IMR-90 (cell line): ENCODE measurements at regions not wholly inside any gene's neighbourhood (a gene's known extent, or its start where the extent isn't known, plus 50 kb on each side); places are given as distances from the start of the nearest gene placed in this dataset.

Experiments
- ATAC-seq: fragments of 200-7000 bp; cut with Tn5 transposase; 2 replicates; pipeline ENCODE4 v1.9.1; 2020; ENCODE audit warnings: low read depth, mild to moderate bottlenecking, moderate library complexity
- BruUV-seq: library from RNA; stranded (reverse); fragments of 400-500 nt; replicated peaks from 2 replicates; lab custom pipeline; 2021; lab: Mats Ljungman, UMichigan
- CTCF ChIA-PET: fragments of 300-600 bp; formaldehyde crosslinking; extraction: SDS; loops from one replicate; lab custom pipeline; 2021; ENCODE audit warnings: antibody characterized with exemption; lab: Yijun Ruan, JAX
- POLR2A ChIA-PET: fragments of 300-600 bp; sonication (Branson Sonifier 250); formaldehyde crosslinking; loops from one replicate; lab custom pipeline; 2022; ENCODE audit warnings: antibody characterized with exemption; ENCODE audit not compliant: unreplicated experiment; lab: Charles Lee
- DNase-seq: peaks from one replicate; pipeline ENCODE4 v3.0.0; 2013
- H2AFZ ChIP-seq: replicated peaks from 2 replicates; pipeline ENCODE3; 2013; ENCODE audit warnings: low read length, mild to moderate bottlenecking; ENCODE audit not compliant: poor library complexity
- H2AK5ac ChIP-seq: 2 replicates; pipeline ENCODE4 v1.6.1; 2013; ENCODE audit warnings: low read depth, low read length, inconsistent platforms
- H2AK9ac ChIP-seq: replicated peaks from 2 replicates; pipeline ENCODE3; 2013; ENCODE audit warnings: mild to moderate bottlenecking, low read depth, low read length, moderate library complexity; ENCODE audit not compliant: poor library complexity
- H2BK120ac ChIP-seq: 2 replicates; pipeline ENCODE4 v1.6.1; 2013; ENCODE audit warnings: low read depth, low read length, inconsistent platforms
- H2BK15ac ChIP-seq: 3 replicates; pipeline ENCODE4 v1.6.1; 2013; ENCODE audit warnings: low read depth, low read length, inconsistent platforms
- H2BK20ac ChIP-seq: 2 replicates; pipeline ENCODE4 v1.6.1; 2013; ENCODE audit warnings: low read depth, mild to moderate bottlenecking, inconsistent platforms, low read length, moderate library complexity
- H2BK5ac ChIP-seq: 2 replicates; pipeline ENCODE4 v1.6.1; 2013; ENCODE audit warnings: mild to moderate bottlenecking, low read depth, low read length, inconsistent platforms; ENCODE audit not compliant: poor library complexity, severe bottlenecking
- H3K14ac ChIP-seq: replicated peaks from 2 replicates; pipeline ENCODE4 v1.6.1; 2013; ENCODE audit warnings: low read depth, low read length, inconsistent platforms
- H3K18ac ChIP-seq: 2 replicates; pipeline ENCODE4 v1.6.1; 2013; ENCODE audit warnings: low read depth, low read length, control low read depth
- H3K23ac ChIP-seq: 2 replicates; pipeline ENCODE4 v1.6.1; 2013; ENCODE audit warnings: low read depth, low read length, inconsistent platforms
- H3K27ac ChIP-seq: 2 replicates; pipeline ENCODE4 v1.5.1; 2013; ENCODE audit warnings: mild to moderate bottlenecking, control low read depth, low read length; ENCODE audit not compliant: insufficient read depth
- H3K27me3 ChIP-seq: 2 replicates; pipeline ENCODE4 v1.6.1; 2013; ENCODE audit warnings: low read length; ENCODE audit not compliant: control insufficient read depth, insufficient read depth
- H3K36me3 ChIP-seq: 2 replicates; pipeline ENCODE4 v1.6.1; 2013; ENCODE audit warnings: low read length, mixed read lengths; ENCODE audit not compliant: control insufficient read depth, insufficient read depth
- H3K4ac ChIP-seq: 2 replicates; pipeline ENCODE4 v1.6.1; 2013; ENCODE audit warnings: low read depth, low read length, inconsistent platforms
- H3K4me1 ChIP-seq: 2 replicates; pipeline ENCODE4 v1.6.1; 2013; ENCODE audit warnings: low read length, mixed read lengths; ENCODE audit not compliant: control insufficient read depth, insufficient read depth
- H3K4me2 ChIP-seq: 2 replicates; pipeline ENCODE4 v1.6.1; 2013; ENCODE audit warnings: low read depth, mild to moderate bottlenecking, control low read depth, low read length, moderate library complexity
- H3K4me3 ChIP-seq: 2 replicates; pipeline ENCODE4 v1.5.1; 2013; ENCODE audit warnings: low read depth, mild to moderate bottlenecking, control low read depth, low read length, moderate library complexity; ENCODE audit not compliant: insufficient read depth
- H3K56ac ChIP-seq: 2 replicates; pipeline ENCODE4 v1.6.1; 2013; ENCODE audit warnings: low read length, inconsistent platforms; ENCODE audit not compliant: insufficient read depth; ENCODE audit errors: extremely low read depth
- H3K79me1 ChIP-seq, 2 experiments: 2 replicates each; pipeline ENCODE4 v1.6.1; 2013; ENCODE audit warnings: low read length in 2 of 2, inconsistent platforms in 1 of 2, low read depth in 1 of 2
- H3K9ac ChIP-seq: 2 replicates; pipeline ENCODE4 v1.6.1; 2013; ENCODE audit warnings: low read depth, low read length, control low read depth
- H3K9me1 ChIP-seq: 2 replicates; pipeline ENCODE4 v1.6.1; 2013; ENCODE audit warnings: low read length, inconsistent platforms; ENCODE audit not compliant: insufficient read depth
- H3K9me3 ChIP-seq: 2 replicates; pipeline ENCODE4 v1.6.1; 2013; ENCODE audit warnings: low read length; ENCODE audit not compliant: control insufficient read depth, insufficient read depth
- H4K20me1 ChIP-seq: 2 replicates; pipeline ENCODE4 v1.6.1; 2013; ENCODE audit warnings: low read length, inconsistent platforms; ENCODE audit not compliant: insufficient read depth
- H4K5ac ChIP-seq: 2 replicates; pipeline ENCODE4 v1.6.1; 2013; ENCODE audit warnings: mild to moderate bottlenecking, low read depth, low read length, control low read depth
- H4K8ac ChIP-seq, 2 experiments: 2 replicates each; pipeline ENCODE4 v1.6.1; 2013; ENCODE audit warnings: low read depth in 2 of 2, low read length in 2 of 2, control low read depth in 1 of 2, inconsistent platforms in 1 of 2
- H4K91ac ChIP-seq: 2 replicates; pipeline ENCODE4 v1.6.1; 2013; ENCODE audit warnings: low read depth, low read length, inconsistent platforms; ENCODE audit not compliant: insufficient read depth
- BHLHE40 ChIP-seq: fragments of 150-350 bp; IDR thresholded peaks from 2 replicates; pipeline ENCODE4 v1.6.1; 2016; ENCODE audit warnings: mild to moderate bottlenecking, low read depth, low read length
- CEBPB ChIP-seq: IDR thresholded peaks from 2 replicates; pipeline ENCODE4 v1.6.1; 2012; ENCODE audit warnings: low read depth, low read length, improper control_type of control experiment
- CHD1 ChIP-seq: IDR thresholded peaks from 2 replicates; pipeline ENCODE4 v1.6.1; 2012; ENCODE audit warnings: low read depth, low read length, improper control_type of control experiment
- FOS ChIP-seq: fragments of 150-350 bp; IDR thresholded peaks from 2 replicates; pipeline ENCODE4 v1.6.1; 2016; ENCODE audit warnings: low read depth, low read length
- MAFK ChIP-seq: IDR thresholded peaks from 2 replicates; pipeline ENCODE4 v1.6.1; 2012; ENCODE audit warnings: low read depth, low read length, improper control_type of control experiment
- MAZ ChIP-seq: IDR thresholded peaks from 2 replicates; pipeline ENCODE4 v1.6.1; 2012; ENCODE audit warnings: low read depth, mild to moderate bottlenecking, low read length, improper control_type of control experiment, moderate library complexity, borderline replicate concordance
- MXI1 ChIP-seq: IDR thresholded peaks from 2 replicates; pipeline ENCODE4 v1.6.1; 2012; ENCODE audit warnings: low read depth, mild to moderate bottlenecking, low read length, moderate library complexity, borderline replicate concordance
- NFE2L2 ChIP-seq: fragments of 150-350 bp; IDR thresholded peaks from 2 replicates; pipeline ENCODE4 v1.6.1; 2016; ENCODE audit warnings: low read depth, mild to moderate bottlenecking, low read length
- POLR2A ChIP-seq: IDR thresholded peaks from 2 replicates; pipeline ENCODE4 v1.6.1; 2012; ENCODE audit warnings: mild to moderate bottlenecking, low read depth, low read length
- RAD21 ChIP-seq: IDR thresholded peaks from 2 replicates; pipeline ENCODE4 v1.6.1; 2012; ENCODE audit warnings: low read length, improper control_type of control experiment
- RCOR1 ChIP-seq: IDR thresholded peaks from 2 replicates; pipeline ENCODE4 v1.6.1; 2012; ENCODE audit warnings: mild to moderate bottlenecking, low read length, improper control_type of control experiment; ENCODE audit not compliant: insufficient replicate concordance
- RFX5 ChIP-seq: IDR thresholded peaks from 2 replicates; pipeline ENCODE4 v1.8.0; 2012; ENCODE audit warnings: low read depth, mild to moderate bottlenecking, low read length, moderate library complexity
- SMC3 ChIP-seq: fragments of 150-350 bp; IDR thresholded peaks from 2 replicates; pipeline ENCODE4 v1.6.1; 2016; ENCODE audit warnings: low read depth, mild to moderate bottlenecking, antibody characterized with exemption, low read length, moderate library complexity
- dilution Hi-C: fragments of 300-500 bp; cut with HindIII; formaldehyde crosslinking; loops from one replicate; pipeline ENCODE4 v1.14.3; 2018; ENCODE audit warnings: low sequenced_read_pairs; ENCODE audit not compliant: unreplicated experiment
- in situ Hi-C: fragments of 300-500 bp; cut with MboI; formaldehyde crosslinking; loops from 3 replicates; pipeline ENCODE4 v1.14.3; 2019; ENCODE audit warnings: low sequenced_read_pairs, inconsistent platforms, mixed read lengths
- intact Hi-C: fragments of 100-400 bp; cut with micrococcal nuclease; formaldehyde crosslinking; loops from 2 replicates; pipeline ENCODE4 v1.10.0; 2022
- TF ChIP-seq, protein P1 (sequence below): conservative IDR thresholded peaks from 2 replicates; pipeline ENCODE4 v1.5.1; 2012; ENCODE audit warnings: mild to moderate bottlenecking, low read depth, low read length, improper control_type of control experiment
- TF ChIP-seq, protein P2 (sequence below): fragments of 150-350 bp; IDR thresholded peaks from 2 replicates; pipeline ENCODE4 v1.6.1; 2017; ENCODE audit warnings: mild to moderate bottlenecking, antibody characterized with exemption, low read length, low read depth
- TF ChIP-seq, protein P3 (sequence below): fragments of 150-350 bp; IDR thresholded peaks from 2 replicates; pipeline ENCODE4 v1.6.1; 2016; ENCODE audit warnings: low read depth, mild to moderate bottlenecking, low read length, moderate library complexity, borderline replicate concordance

DNA sequence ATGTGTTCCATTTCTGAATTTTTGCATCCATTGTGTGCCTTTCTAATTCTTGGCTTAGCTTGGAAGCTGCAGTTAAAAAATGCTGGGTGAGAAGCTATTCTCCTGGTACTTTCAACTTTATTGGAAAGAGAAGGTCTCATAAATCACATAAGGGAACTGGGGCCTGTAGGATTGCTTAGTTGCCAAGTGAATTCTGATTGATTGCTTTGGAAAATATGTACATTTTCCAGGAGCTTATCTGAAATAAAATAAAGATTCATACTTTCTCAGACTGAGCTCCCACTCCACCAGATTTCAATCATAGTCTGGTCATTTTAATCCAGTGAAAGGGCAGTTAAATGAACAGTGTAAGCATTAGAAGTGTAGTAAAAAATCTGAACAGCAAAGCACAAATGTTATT is 50.0 kb upstream of the PRICKLE1 start:
- H3K4me3 ChIP-seq: no peak overlapping the region
- no peak for DNase-seq
- H4K8ac ChIP-seq: no peak overlapping the region
- no peak overlapping the region for H2AFZ ChIP-seq
- no peaks in the 10 kb centered on the region for H3K9me1 ChIP-seq
- no peak for TF ChIP-seq MXI1
- TF ChIP-seq, protein P1, sequence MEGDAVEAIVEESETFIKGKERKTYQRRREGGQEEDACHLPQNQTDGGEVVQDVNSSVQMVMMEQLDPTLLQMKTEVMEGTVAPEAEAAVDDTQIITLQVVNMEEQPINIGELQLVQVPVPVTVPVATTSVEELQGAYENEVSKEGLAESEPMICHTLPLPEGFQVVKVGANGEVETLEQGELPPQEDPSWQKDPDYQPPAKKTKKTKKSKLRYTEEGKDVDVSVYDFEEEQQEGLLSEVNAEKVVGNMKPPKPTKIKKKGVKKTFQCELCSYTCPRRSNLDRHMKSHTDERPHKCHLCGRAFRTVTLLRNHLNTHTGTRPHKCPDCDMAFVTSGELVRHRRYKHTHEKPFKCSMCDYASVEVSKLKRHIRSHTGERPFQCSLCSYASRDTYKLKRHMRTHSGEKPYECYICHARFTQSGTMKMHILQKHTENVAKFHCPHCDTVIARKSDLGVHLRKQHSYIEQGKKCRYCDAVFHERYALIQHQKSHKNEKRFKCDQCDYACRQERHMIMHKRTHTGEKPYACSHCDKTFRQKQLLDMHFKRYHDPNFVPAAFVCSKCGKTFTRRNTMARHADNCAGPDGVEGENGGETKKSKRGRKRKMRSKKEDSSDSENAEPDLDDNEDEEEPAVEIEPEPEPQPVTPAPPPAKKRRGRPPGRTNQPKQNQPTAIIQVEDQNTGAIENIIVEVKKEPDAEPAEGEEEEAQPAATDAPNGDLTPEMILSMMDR: no peak
- no peak for TF ChIP-seq NFE2L2
- TF ChIP-seq SMC3: no peak
- no peak for TF ChIP-seq BHLHE40
- TF ChIP-seq, protein P2, sequence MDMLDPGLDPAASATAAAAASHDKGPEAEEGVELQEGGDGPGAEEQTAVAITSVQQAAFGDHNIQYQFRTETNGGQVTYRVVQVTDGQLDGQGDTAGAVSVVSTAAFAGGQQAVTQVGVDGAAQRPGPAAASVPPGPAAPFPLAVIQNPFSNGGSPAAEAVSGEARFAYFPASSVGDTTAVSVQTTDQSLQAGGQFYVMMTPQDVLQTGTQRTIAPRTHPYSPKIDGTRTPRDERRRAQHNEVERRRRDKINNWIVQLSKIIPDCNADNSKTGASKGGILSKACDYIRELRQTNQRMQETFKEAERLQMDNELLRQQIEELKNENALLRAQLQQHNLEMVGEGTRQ: no peak
- TF ChIP-seq RAD21: no peak
- TF ChIP-seq POLR2A: no peak
- TF ChIP-seq RFX5: no peak
- TF ChIP-seq, protein P3, sequence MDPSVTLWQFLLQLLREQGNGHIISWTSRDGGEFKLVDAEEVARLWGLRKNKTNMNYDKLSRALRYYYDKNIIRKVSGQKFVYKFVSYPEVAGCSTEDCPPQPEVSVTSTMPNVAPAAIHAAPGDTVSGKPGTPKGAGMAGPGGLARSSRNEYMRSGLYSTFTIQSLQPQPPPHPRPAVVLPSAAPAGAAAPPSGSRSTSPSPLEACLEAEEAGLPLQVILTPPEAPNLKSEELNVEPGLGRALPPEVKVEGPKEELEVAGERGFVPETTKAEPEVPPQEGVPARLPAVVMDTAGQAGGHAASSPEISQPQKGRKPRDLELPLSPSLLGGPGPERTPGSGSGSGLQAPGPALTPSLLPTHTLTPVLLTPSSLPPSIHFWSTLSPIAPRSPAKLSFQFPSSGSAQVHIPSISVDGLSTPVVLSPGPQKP: no peak
- TF ChIP-seq CEBPB: no peak
- no peak for TF ChIP-seq MAFK
- TF ChIP-seq FOS: no peak
- no peak for TF ChIP-seq CHD1
- TF ChIP-seq MAZ: no peak
- TF ChIP-seq RCOR1: no peak
- H2BK120ac ChIP-seq: no peak overlapping the region
- H3K18ac ChIP-seq: no peak overlapping the region
- no peaks in the 10 kb centered on the region for H3K79me1 ChIP-seq
- intact Hi-C loops (no loop called here), in situ Hi-C loops (no loop called here), dilution Hi-C loops (no loop called here)
- H3K56ac ChIP-seq: no peak overlapping the region
- H3K4me1 ChIP-seq: no peaks in the 10 kb centered on the region
- H3K4me2 ChIP-seq: no peak overlapping the region
- no peak overlapping the region for H2BK20ac ChIP-seq
- POLR2A ChIA-PET: no interaction called here
- no peak overlapping the region for H4K91ac ChIP-seq
- ATAC-seq: no peak
- H2AK9ac ChIP-seq: no peak overlapping the region
- H3K27me3 ChIP-seq: no peaks in the 10 kb centered on the region
- no peaks in the 10 kb centered on the region for H3K9me3 ChIP-seq
- no peak overlapping the region for H3K9ac ChIP-seq
- CTCF ChIA-PET: no interaction called here
- no peaks in the 10 kb centered on the region for H3K36me3 ChIP-seq
- no peak overlapping the region for H3K27ac ChIP-seq
- no peak overlapping the region for H3K23ac ChIP-seq
- no peak overlapping the region for H2AK5ac ChIP-seq
- H4K20me1 ChIP-seq: no peaks in the 10 kb centered on the region
- H2BK5ac ChIP-seq: no peak overlapping the region
- H3K14ac ChIP-seq: no peak overlapping the region
- no peak overlapping the region for H4K5ac ChIP-seq
- BruUV-seq: no TSS peak
- H3K4ac ChIP-seq: no peak overlapping the region
- H2BK15ac ChIP-seq: no peak overlapping the region
